HG03469 (cell line): ENCODE measurements at regions not wholly inside any gene's neighbourhood (a gene's known extent, or its start where the extent isn't known, plus 50 kb on each side); places are given as distances from the start of the nearest gene placed in this dataset.

Source experiments
- ATAC-seq: cut with Tn5 transposase; IDR thresholded peaks from one replicate; pipeline ENCODE4 v1.9.1; 2021; ENCODE audit warnings: mild to moderate bottlenecking, moderate library complexity, moderate number of reproducible peaks; ENCODE audit not compliant: unreplicated experiment

GRCh38 chr7:110322796-110323195, 768.1 kb upstream of the LRRN3 start:
- ATAC-seq = no peak

GRCh38 chr7:110326966-110327365, 764.0 kb upstream of the LRRN3 start:
- no peak for ATAC-seq

GRCh38 chr7:110336423-110336822, 754.5 kb upstream of the LRRN3 start:
- no peak for ATAC-seq

GRCh38 chr7:110337646-110338045, 753.3 kb upstream of the LRRN3 start:
- no peak for ATAC-seq

- ATAC-seq = no peak
Observed at GRCh38 chr7:110347081-110347480, 743.8 kb upstream of the LRRN3 start.

- ATAC-seq = no peak
Observed at GRCh38 chr7:110356438-110356837, 734.5 kb upstream of the LRRN3 start.

- no peak for ATAC-seq
Observed at GRCh38 chr7:110358028-110358427, 732.9 kb upstream of the LRRN3 start.

- no peak for ATAC-seq
Observed at GRCh38 chr7:110371709-110372108, 719.2 kb upstream of the LRRN3 start.

- ATAC-seq = no peak
Observed at GRCh38 chr7:110372685-110373084, 718.2 kb upstream of the LRRN3 start.

GRCh38 chr7:110373416-110373815, 717.5 kb upstream of the LRRN3 start:
- no peak for ATAC-seq

- no peak for ATAC-seq
Observed at GRCh38 chr7:110373859-110374258, 717.1 kb upstream of the LRRN3 start.

- ATAC-seq = no peak
Observed at GRCh38 chr7:110375068-110375467, 715.9 kb upstream of the LRRN3 start.

- no peak for ATAC-seq
Observed at GRCh38 chr7:110382736-110383135, 708.2 kb upstream of the LRRN3 start.

- ATAC-seq = no peak
Observed at GRCh38 chr7:110386006-110386405, 704.9 kb upstream of the LRRN3 start.

- no peak for ATAC-seq
Observed at GRCh38 chr7:110386913-110387312, 704.0 kb upstream of the LRRN3 start.

GRCh38 chr7:110387689-110388088, 703.2 kb upstream of the LRRN3 start:
- ATAC-seq = no peak

- ATAC-seq = no peak
Observed at GRCh38 chr7:110388457-110388856, 702.5 kb upstream of the LRRN3 start.

GRCh38 chr7:110396021-110396420, 694.9 kb upstream of the LRRN3 start:
- no peak for ATAC-seq

GRCh38 chr7:110397927-110398660, 692.8 kb upstream of the LRRN3 start:
- ATAC-seq = no peak

- ATAC-seq = no peak
Observed at GRCh38 chr7:110399421-110399820, 691.5 kb upstream of the LRRN3 start.

GRCh38 chr7:110400411-110400810, 690.5 kb upstream of the LRRN3 start:
- ATAC-seq = no peak

- ATAC-seq = no peak
Observed at GRCh38 chr7:110407242-110407641, 683.7 kb upstream of the LRRN3 start.

GRCh38 chr7:110407706-110408105, 683.2 kb upstream of the LRRN3 start:
- no peak for ATAC-seq
